Astrocyte (in vitro differentiated cells and primary cell): ENCODE measurements at regions not wholly inside any gene's neighbourhood (a gene's known extent, or its start where the extent isn't known, plus 50 kb on each side); places are given as distances from the start of the nearest gene placed in this dataset.

Experiments
- DNase-seq: peaks from one replicate; pipeline ENCODE4 v3.0.0-alpha.2; 2010; ENCODE audit warnings: low read depth
- FAIRE-seq: peaks from 2 replicates; lab custom pipeline; 2011; peaks lifted over from hg19 to GRCh38; lab: Jason Lieb, UNC
- H2AFZ ChIP-seq: 2 replicates; pipeline ENCODE4 v1.6.0; 2012; ENCODE audit warnings: low read depth, low read length, inconsistent platforms
- H3K27ac ChIP-seq: 2 replicates; pipeline ENCODE4 v1.5.1; 2011; ENCODE audit warnings: low read depth, low read length, inconsistent platforms
- H3K27me3 ChIP-seq: 2 replicates; pipeline ENCODE4 v1.6.0; 2011; ENCODE audit warnings: low read length, inconsistent platforms; ENCODE audit not compliant: insufficient read depth
- H3K36me3 ChIP-seq: 2 replicates; pipeline ENCODE4 v1.5.1; 2011; ENCODE audit warnings: low read length, inconsistent platforms; ENCODE audit not compliant: insufficient read depth
- H3K4me1 ChIP-seq: 2 replicates; pipeline ENCODE4 v1.5.1; 2011; ENCODE audit warnings: low read length, inconsistent platforms; ENCODE audit not compliant: insufficient read depth
- H3K4me2 ChIP-seq: 2 replicates; pipeline ENCODE4 v1.6.0; 2012; ENCODE audit warnings: low read length, inconsistent platforms
- H3K4me3 ChIP-seq: 2 replicates; pipeline ENCODE4 v1.5.1; 2011; ENCODE audit warnings: low read depth, mild to moderate bottlenecking, low read length, inconsistent platforms; ENCODE audit not compliant: insufficient read depth
- H3K79me2 ChIP-seq: 2 replicates; pipeline ENCODE4 v1.6.0; 2012; ENCODE audit warnings: mild to moderate bottlenecking, low read length, inconsistent platforms; ENCODE audit not compliant: insufficient read depth
- H3K9ac ChIP-seq: 2 replicates; pipeline ENCODE4 v1.6.0; 2012; ENCODE audit warnings: mild to moderate bottlenecking, low read length, inconsistent platforms
- H3K9me3 ChIP-seq: 2 replicates; pipeline ENCODE4 v1.5.1; 2012; ENCODE audit warnings: low read depth, mild to moderate bottlenecking, low read length, inconsistent platforms; ENCODE audit not compliant: insufficient read depth
- H4K20me1 ChIP-seq: 2 replicates; pipeline ENCODE4 v1.6.0; 2012; ENCODE audit warnings: low read length, inconsistent platforms; ENCODE audit not compliant: insufficient read depth
- H3K27ac Mint-ChIP-seq: one replicate; pipeline ENCODE4 v1.8.0; 2021; ENCODE audit warnings: mild to moderate bottlenecking, mixed read lengths; ENCODE audit not compliant: unreplicated experiment
- H3K27me3 Mint-ChIP-seq: one replicate; pipeline ENCODE4 v1.8.0; 2021; ENCODE audit warnings: low read depth, mixed read lengths; ENCODE audit not compliant: unreplicated experiment
- H3K36me3 Mint-ChIP-seq: one replicate; pipeline ENCODE4 v1.8.0; 2021; ENCODE audit warnings: low read depth, mixed read lengths; ENCODE audit not compliant: unreplicated experiment
- H3K4me1 Mint-ChIP-seq: one replicate; pipeline ENCODE4 v1.8.0; 2021; ENCODE audit warnings: low read depth, mixed read lengths; ENCODE audit not compliant: unreplicated experiment
- H3K4me3 Mint-ChIP-seq: one replicate; pipeline ENCODE4 v1.8.0; 2021; ENCODE audit warnings: mild to moderate bottlenecking, moderate library complexity, mixed read lengths; ENCODE audit not compliant: unreplicated experiment
- H3K9me3 Mint-ChIP-seq: one replicate; pipeline ENCODE4 v1.8.0; 2021; ENCODE audit warnings: mild to moderate bottlenecking, mixed read lengths; ENCODE audit not compliant: unreplicated experiment
- CTCF ChIP-seq: IDR thresholded peaks from 2 replicates; pipeline ENCODE4 v1.5.1; 2011; ENCODE audit warnings: low read depth, mild to moderate bottlenecking, inconsistent platforms, low read length, moderate library complexity; ENCODE audit not compliant: insufficient read depth
- EZH2 ChIP-seq: IDR thresholded peaks from 2 replicates; pipeline ENCODE4 v1.6.1; 2012; ENCODE audit warnings: mild to moderate bottlenecking, low read length, inconsistent platforms; ENCODE audit not compliant: insufficient read depth

- Mint-ChIP-seq H3K4me1 (no peaks in the 10 kb centered on the region), H3K9me3 (no peaks in the 10 kb centered on the region), H3K4me3 (no peak overlapping the region), H3K36me3 (no peaks in the 10 kb centered on the region), H3K27me3 (peaks cover 4% of the 10 kb centered on the region), H3K27ac (no peak overlapping the region)
- H4K20me1 ChIP-seq = no peaks in the 10 kb centered on the region
- H3K79me2 ChIP-seq = no peaks in the 10 kb centered on the region
- H3K4me3 ChIP-seq = no peak overlapping the region
- H3K9ac ChIP-seq = no peak overlapping the region
- FAIRE-seq (no peak), DNase-seq (no peak)
- H2AFZ ChIP-seq = no peak overlapping the region
- no peak overlapping the region for H3K27ac ChIP-seq
- no peaks in the 10 kb centered on the region for H3K9me3 ChIP-seq
- no peaks in the 10 kb centered on the region for H3K27me3 ChIP-seq
- no peaks in the 10 kb centered on the region for H3K36me3 ChIP-seq
- H3K4me1 ChIP-seq = no peaks in the 10 kb centered on the region
- TF ChIP-seq EZH2 (no peak), CTCF (no peak)
- no peak overlapping the region for H3K4me2 ChIP-seq
These were observed 74.0 kb upstream of the TRPM1 start for GRCh38 chr15:31175484-31175883.

GRCh38 chr15:31177951-31178350 is 76.4 kb upstream of the TRPM1 start:
- Histone ChIP-seq H3K36me3 (no peaks in the 10 kb centered on the region), H2AFZ (peak overlapping the region; percentile 6), H3K9ac (no peak overlapping the region), H3K4me3 (no peak overlapping the region), H3K9me3 (no peaks in the 10 kb centered on the region), H3K79me2 (no peaks in the 10 kb centered on the region), H3K4me2 (no peak overlapping the region), H3K27me3 (no peaks in the 10 kb centered on the region), H4K20me1 (no peaks in the 10 kb centered on the region), H3K27ac (no peak overlapping the region), H3K4me1 (no peaks in the 10 kb centered on the region)
- Mint-ChIP-seq H3K36me3 (no peaks in the 10 kb centered on the region), H3K27ac (peak overlapping the region; percentile 19), H3K4me1 (no peaks in the 10 kb centered on the region), H3K27me3 (no peaks in the 10 kb centered on the region), H3K9me3 (peaks cover 2% of the 10 kb centered on the region), H3K4me3 (no peak overlapping the region)
- FAIRE-seq = no peak
- DNase-seq = no peak
- no peak for TF ChIP-seq EZH2
- TF ChIP-seq CTCF = no peak

- Histone ChIP-seq H2AFZ (no peak overlapping the region), H3K36me3 (no peaks in the 10 kb centered on the region), H3K9ac (no peak overlapping the region), H3K79me2 (no peaks in the 10 kb centered on the region), H3K9me3 (no peaks in the 10 kb centered on the region), H3K4me3 (no peak overlapping the region), H4K20me1 (no peaks in the 10 kb centered on the region), H3K4me1 (no peaks in the 10 kb centered on the region), H3K27me3 (no peaks in the 10 kb centered on the region), H3K4me2 (no peak overlapping the region), H3K27ac (no peak overlapping the region)
- no peaks in the 10 kb centered on the region for H3K36me3 Mint-ChIP-seq
- no peaks in the 10 kb centered on the region for H3K4me1 Mint-ChIP-seq
- DNase-seq (no peak), FAIRE-seq (no peak)
- TF ChIP-seq CTCF = no peak
- TF ChIP-seq EZH2 = no peak
- no peak overlapping the region for H3K27ac Mint-ChIP-seq
- H3K4me3 Mint-ChIP-seq = no peak overlapping the region
- H3K27me3 Mint-ChIP-seq = no peaks in the 10 kb centered on the region
- peaks cover 2% of the 10 kb centered on the region for H3K9me3 Mint-ChIP-seq
These were observed 77.2 kb upstream of the TRPM1 start for GRCh38 chr15:31178705-31179104.
